ENCODE measurements at regions not wholly inside any gene's neighbourhood (a gene's known extent, or its start where the extent isn't known, plus 50 kb on each side); places are given as distances from the start of the nearest gene placed in this dataset.

GRCh38 chr12:69036533-69036932, 103.6 kb upstream of the CPM start:
- no TSS peak for BruUV-seq (replicated peaks)
- H3K27ac ChIP-seq (ENCODE audit: low read length) = no peak overlapping the region
- ChIA-PET POLR2A (no interaction called here), CTCF (interaction anchor here (0.7 kb wide), 1 partner anchor 301 kb away, joined by 3 read pairs; no protein-coding TSS in a partner anchor)
- no peak for DNase-seq (ENCODE audit: low read depth, low spot score)
- H3K4me1 ChIP-seq (ENCODE audit: control insufficient read depth, insufficient read depth, low read length) = no peaks in the 10 kb centered on the region
- in situ Hi-C loops (cut with HindIII; ENCODE audit: low pct_unique_long_range_greater_than_20kb, low sequenced_read_pairs) = no loop called here
- TF ChIP-seq TCF7L2 (IDR thresholded peaks at IDR 0.05; ENCODE audit: low read depth, low read length) (no peak), SIN3A (IDR thresholded peaks at IDR 0.05; ENCODE audit: borderline replicate concordance, insufficient read depth, low read depth, low read length) (no peak), CTCF (IDR thresholded peaks at IDR 0.05) (no peak), REST (IDR thresholded peaks at IDR 0.05; ENCODE audit: insufficient read depth in 1 of 2, low read depth in 2 of 2, low read length in 1 of 2) (no peak), POLR2AphosphoS5 (IDR thresholded peaks at IDR 0.05; ENCODE audit: low read depth, low read length) (no peak)
- H3K4me3 ChIP-seq (ENCODE audit: low read depth in 2 of 2, low read length in 2 of 2) = no peak overlapping the region
- no peaks in the 10 kb centered on the region for H3K36me3 ChIP-seq (ENCODE audit: control insufficient read depth, insufficient read depth, low read length)
- H3K9me3 ChIP-seq (ENCODE audit: control insufficient read depth, insufficient read depth, low read depth, low read length) = no peaks in the 10 kb centered on the region
- no peaks in the 10 kb centered on the region for H3K27me3 ChIP-seq (ENCODE audit: control insufficient read depth, insufficient read depth, low read length)
- intact Hi-C loops (cut with micrococcal nuclease; ENCODE audit: unreplicated experiment) = no loop called here
- ATAC-seq = no peak

GRCh38 chr12:69036999-69037398, 104.0 kb upstream of the CPM start:
- ChIA-PET POLR2A (no interaction called here), CTCF (interaction anchor here (0.7 kb wide), 1 partner anchor 301 kb away, joined by 3 read pairs; no protein-coding TSS in a partner anchor)
- intact Hi-C loops (cut with micrococcal nuclease; ENCODE audit: unreplicated experiment) = no loop called here
- no peaks in the 10 kb centered on the region for H3K27me3 ChIP-seq (ENCODE audit: control insufficient read depth, insufficient read depth, low read length)
- ATAC-seq (no peak), DNase-seq (ENCODE audit: low read depth, low spot score) (no peak)
- TF ChIP-seq SIN3A (IDR thresholded peaks at IDR 0.05; ENCODE audit: borderline replicate concordance, insufficient read depth, low read depth, low read length) (no peak), CTCF (IDR thresholded peaks at IDR 0.05) (no peak), TCF7L2 (IDR thresholded peaks at IDR 0.05; ENCODE audit: low read depth, low read length) (no peak), REST (IDR thresholded peaks at IDR 0.05; ENCODE audit: insufficient read depth in 1 of 2, low read depth in 2 of 2, low read length in 1 of 2) (no peak)
- no peak overlapping the region for H3K27ac ChIP-seq (ENCODE audit: low read length)
- H3K4me3 ChIP-seq (ENCODE audit: low read depth in 2 of 2, low read length in 2 of 2) = no peak overlapping the region
- no peaks in the 10 kb centered on the region for H3K9me3 ChIP-seq (ENCODE audit: control insufficient read depth, insufficient read depth, low read depth, low read length)
- in situ Hi-C loops (cut with HindIII; ENCODE audit: low pct_unique_long_range_greater_than_20kb, low sequenced_read_pairs) = no loop called here
- H3K4me1 ChIP-seq (ENCODE audit: control insufficient read depth, insufficient read depth, low read length) = no peaks in the 10 kb centered on the region
- no TSS peak for BruUV-seq (replicated peaks)
- no peaks in the 10 kb centered on the region for H3K36me3 ChIP-seq (ENCODE audit: control insufficient read depth, insufficient read depth, low read length)

Measured in Panc1 (cell line).